ENCODE measurements at regions not wholly inside any gene's neighbourhood (a gene's known extent, or its start where the extent isn't known, plus 50 kb on each side); places are given as distances from the start of the nearest gene placed in this dataset.

- no peak for DNase-seq
These were observed 109.4 kb upstream of the GPRIN3 start for GRCh38 chr4:89416960-89417359.

- DNase-seq, result no peak
These were observed 105.9 kb upstream of the GPRIN3 start for GRCh38 chr4:89413518-89413917.

- no peak for DNase-seq
These were observed 104.1 kb upstream of the GPRIN3 start for GRCh38 chr4:89411539-89412309.

GRCh38 chr4:89410687-89411086, 103.1 kb upstream of the GPRIN3 start:
- no peak for DNase-seq

- DNase-seq, result no peak
These were observed 96.9 kb upstream of the GPRIN3 start for GRCh38 chr4:89404530-89404929.

GRCh38 chr4:89403826-89404225, 96.2 kb upstream of the GPRIN3 start:
- DNase-seq, result no peak

GRCh38 chr4:89400287-89401035, 92.9 kb upstream of the GPRIN3 start:
- no peak for DNase-seq

GRCh38 chr4:89398644-89399043, 91.0 kb upstream of the GPRIN3 start:
- DNase-seq, result no peak

- no peak for DNase-seq
These were observed 90.5 kb upstream of the GPRIN3 start for GRCh38 chr4:89398146-89398545.

- DNase-seq, result no peak
These were observed 89.8 kb upstream of the GPRIN3 start for GRCh38 chr4:89397441-89397840.

GRCh38 chr4:89382439-89382838, 74.8 kb upstream of the GPRIN3 start:
- DNase-seq, result no peak

GRCh38 chr4:89380980-89381379, 73.4 kb upstream of the GPRIN3 start:
- no peak for DNase-seq

GRCh38 chr4:89379511-89380044, 72.0 kb upstream of the GPRIN3 start:
- DNase-seq, result no peak

GRCh38 chr4:89373394-89373793, 65.8 kb upstream of the GPRIN3 start:
- no peak for DNase-seq

- DNase-seq, result no peak
These were observed 64.0 kb upstream of the GPRIN3 start for GRCh38 chr4:89371614-89372013.

- no peak for DNase-seq
These were observed 62.0 kb upstream of the GPRIN3 start for GRCh38 chr4:89369581-89369980.

GRCh38 chr4:89368861-89369260, 61.3 kb upstream of the GPRIN3 start:
- no peak for DNase-seq

GRCh38 chr4:89365776-89366175, 58.2 kb upstream of the GPRIN3 start:
- no peak for DNase-seq

- no peak for DNase-seq
These were observed 57.8 kb upstream of the GPRIN3 start for GRCh38 chr4:89365375-89365774.

GRCh38 chr4:89364541-89364940, 56.9 kb upstream of the GPRIN3 start:
- no peak for DNase-seq

- DNase-seq, result no peak
These were observed 56.2 kb upstream of the GPRIN3 start for GRCh38 chr4:89363786-89364185.

GRCh38 chr4:89358935-89359638, 51.5 kb upstream of the GPRIN3 start:
- no peak for DNase-seq

GRCh38 chr4:89357787-89358186, 50.2 kb upstream of the GPRIN3 start:
- DNase-seq, result no peak
